Liver (tissue), 3 donors: ENCODE measurements at regions not wholly inside any gene's neighbourhood (a gene's known extent, or its start where the extent isn't known, plus 50 kb on each side); places are given as distances from the start of the nearest gene placed in this dataset.

Source experiments
- EGR1 ChIP-seq, 2 donors: IDR thresholded peaks; 2 replicates each; pipeline ENCODE4 v1.6.1; 2016 to 2018; ENCODE audit warnings: antibody characterized with exemption in 2 of 2, low read depth in 2 of 2
- FOXA1 ChIP-seq: IDR thresholded peaks from 2 replicates; pipeline ENCODE4 v1.6.1; 2016; ENCODE audit warnings: antibody characterized with exemption
- GABPA ChIP-seq, 2 donors: IDR thresholded peaks in 1 of 2; conservative IDR thresholded peaks in 1 of 2; 2 replicates each; pipeline ENCODE4 v1.6.1; 2016; ENCODE audit warnings: antibody characterized with exemption in 2 of 2, mild to moderate bottlenecking in 1 of 2, moderate library complexity in 1 of 2
- RAD21 ChIP-seq, 2 donors: IDR thresholded peaks; 2 replicates each; pipeline ENCODE4 v1.6.1; 2016; ENCODE audit warnings: antibody characterized with exemption in 2 of 2, mild to moderate bottlenecking in 2 of 2
- RXRA ChIP-seq, 2 donors: IDR thresholded peaks; 2 replicates each; pipeline ENCODE4 v1.6.1; 2017 to 2018; ENCODE audit warnings: antibody characterized with exemption in 2 of 2, mild to moderate bottlenecking in 1 of 2
- SP1 ChIP-seq: IDR thresholded peaks from 2 replicates; pipeline ENCODE4 v1.6.1; 2018; ENCODE audit warnings: antibody characterized with exemption, mild to moderate bottlenecking
- TAF1 ChIP-seq: conservative IDR thresholded peaks from 2 replicates; pipeline ENCODE4 v1.6.1; 2016; ENCODE audit warnings: antibody characterized with exemption, mild to moderate bottlenecking
- YY1 ChIP-seq: IDR thresholded peaks from 2 replicates; pipeline ENCODE4 v1.6.1; 2016; ENCODE audit warnings: antibody characterized with exemption, mild to moderate bottlenecking
- TF ChIP-seq, protein P1 (sequence below): fragments of 150-350 bp; IDR thresholded peaks from 2 replicates; pipeline ENCODE4 v1.5.1; 2017; ENCODE audit warnings: improper control_type of control experiment, low read depth, low read length; ENCODE audit not compliant: missing input control
- TF ChIP-seq, protein P2 (sequence below): IDR thresholded peaks from 2 replicates; pipeline ENCODE4 v1.6.1; 2016; ENCODE audit warnings: antibody characterized with exemption
- TF ChIP-seq, protein P3 (sequence below): IDR thresholded peaks from 2 replicates; pipeline ENCODE4 v1.6.1; 2016; ENCODE audit warnings: antibody characterized with exemption
- TF ChIP-seq, protein P4 (sequence below): IDR thresholded peaks from 2 replicates; pipeline ENCODE4 v1.6.1; 2016; ENCODE audit warnings: antibody characterized with exemption, mild to moderate bottlenecking
- donor health status: healthy.
- donor health status: healthy.

DNA sequence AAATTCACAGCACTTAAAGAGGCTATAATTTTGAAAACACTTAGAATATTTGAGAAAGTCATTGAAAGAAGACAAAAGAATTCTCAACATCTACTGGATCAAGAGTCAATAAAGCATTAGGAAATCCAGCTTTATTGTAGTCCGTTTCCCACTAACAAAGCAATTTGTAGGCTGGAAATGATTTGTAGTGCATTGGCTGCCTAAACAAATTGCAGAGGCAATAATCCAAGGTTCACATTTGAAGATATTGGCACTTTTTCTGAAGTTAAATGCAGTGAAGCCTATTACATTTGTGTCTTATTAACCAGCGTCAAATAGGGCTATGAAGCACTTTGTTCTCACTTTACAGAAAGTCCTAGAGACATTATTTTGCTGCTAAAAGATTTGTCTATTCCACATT, 848.1 kb upstream of the SLITRK1 start:
- TF ChIP-seq TAF1 = no peak
- TF ChIP-seq, protein P1, sequence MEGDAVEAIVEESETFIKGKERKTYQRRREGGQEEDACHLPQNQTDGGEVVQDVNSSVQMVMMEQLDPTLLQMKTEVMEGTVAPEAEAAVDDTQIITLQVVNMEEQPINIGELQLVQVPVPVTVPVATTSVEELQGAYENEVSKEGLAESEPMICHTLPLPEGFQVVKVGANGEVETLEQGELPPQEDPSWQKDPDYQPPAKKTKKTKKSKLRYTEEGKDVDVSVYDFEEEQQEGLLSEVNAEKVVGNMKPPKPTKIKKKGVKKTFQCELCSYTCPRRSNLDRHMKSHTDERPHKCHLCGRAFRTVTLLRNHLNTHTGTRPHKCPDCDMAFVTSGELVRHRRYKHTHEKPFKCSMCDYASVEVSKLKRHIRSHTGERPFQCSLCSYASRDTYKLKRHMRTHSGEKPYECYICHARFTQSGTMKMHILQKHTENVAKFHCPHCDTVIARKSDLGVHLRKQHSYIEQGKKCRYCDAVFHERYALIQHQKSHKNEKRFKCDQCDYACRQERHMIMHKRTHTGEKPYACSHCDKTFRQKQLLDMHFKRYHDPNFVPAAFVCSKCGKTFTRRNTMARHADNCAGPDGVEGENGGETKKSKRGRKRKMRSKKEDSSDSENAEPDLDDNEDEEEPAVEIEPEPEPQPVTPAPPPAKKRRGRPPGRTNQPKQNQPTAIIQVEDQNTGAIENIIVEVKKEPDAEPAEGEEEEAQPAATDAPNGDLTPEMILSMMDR = no peak
- TF ChIP-seq, protein P2, sequence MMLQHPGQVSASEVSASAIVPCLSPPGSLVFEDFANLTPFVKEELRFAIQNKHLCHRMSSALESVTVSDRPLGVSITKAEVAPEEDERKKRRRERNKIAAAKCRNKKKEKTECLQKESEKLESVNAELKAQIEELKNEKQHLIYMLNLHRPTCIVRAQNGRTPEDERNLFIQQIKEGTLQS = no peak
- TF ChIP-seq, protein P3, sequence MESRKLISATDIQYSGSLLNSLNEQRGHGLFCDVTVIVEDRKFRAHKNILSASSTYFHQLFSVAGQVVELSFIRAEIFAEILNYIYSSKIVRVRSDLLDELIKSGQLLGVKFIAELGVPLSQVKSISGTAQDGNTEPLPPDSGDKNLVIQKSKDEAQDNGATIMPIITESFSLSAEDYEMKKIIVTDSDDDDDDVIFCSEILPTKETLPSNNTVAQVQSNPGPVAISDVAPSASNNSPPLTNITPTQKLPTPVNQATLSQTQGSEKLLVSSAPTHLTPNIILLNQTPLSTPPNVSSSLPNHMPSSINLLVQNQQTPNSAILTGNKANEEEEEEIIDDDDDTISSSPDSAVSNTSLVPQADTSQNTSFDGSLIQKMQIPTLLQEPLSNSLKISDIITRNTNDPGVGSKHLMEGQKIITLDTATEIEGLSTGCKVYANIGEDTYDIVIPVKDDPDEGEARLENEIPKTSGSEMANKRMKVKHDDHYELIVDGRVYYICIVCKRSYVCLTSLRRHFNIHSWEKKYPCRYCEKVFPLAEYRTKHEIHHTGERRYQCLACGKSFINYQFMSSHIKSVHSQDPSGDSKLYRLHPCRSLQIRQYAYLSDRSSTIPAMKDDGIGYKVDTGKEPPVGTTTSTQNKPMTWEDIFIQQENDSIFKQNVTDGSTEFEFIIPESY = no peak
- no peak for TF ChIP-seq SP1
- TF ChIP-seq EGR1 (IDR thresholded peaks at IDR 0.05; ENCODE audit: low read depth in 2 of 2) = no peak
- TF ChIP-seq GABPA (IDR thresholded peaks at IDR 0.05 in 1 of 2, conservative IDR thresholded peaks at IDR 0.05 in 1 of 2) = no peak
- TF ChIP-seq RXRA (IDR thresholded peaks at IDR 0.05) = no peak
- no peak for TF ChIP-seq RAD21 (IDR thresholded peaks at IDR 0.05)
- TF ChIP-seq FOXA1 = no peak
- TF ChIP-seq, protein P4, sequence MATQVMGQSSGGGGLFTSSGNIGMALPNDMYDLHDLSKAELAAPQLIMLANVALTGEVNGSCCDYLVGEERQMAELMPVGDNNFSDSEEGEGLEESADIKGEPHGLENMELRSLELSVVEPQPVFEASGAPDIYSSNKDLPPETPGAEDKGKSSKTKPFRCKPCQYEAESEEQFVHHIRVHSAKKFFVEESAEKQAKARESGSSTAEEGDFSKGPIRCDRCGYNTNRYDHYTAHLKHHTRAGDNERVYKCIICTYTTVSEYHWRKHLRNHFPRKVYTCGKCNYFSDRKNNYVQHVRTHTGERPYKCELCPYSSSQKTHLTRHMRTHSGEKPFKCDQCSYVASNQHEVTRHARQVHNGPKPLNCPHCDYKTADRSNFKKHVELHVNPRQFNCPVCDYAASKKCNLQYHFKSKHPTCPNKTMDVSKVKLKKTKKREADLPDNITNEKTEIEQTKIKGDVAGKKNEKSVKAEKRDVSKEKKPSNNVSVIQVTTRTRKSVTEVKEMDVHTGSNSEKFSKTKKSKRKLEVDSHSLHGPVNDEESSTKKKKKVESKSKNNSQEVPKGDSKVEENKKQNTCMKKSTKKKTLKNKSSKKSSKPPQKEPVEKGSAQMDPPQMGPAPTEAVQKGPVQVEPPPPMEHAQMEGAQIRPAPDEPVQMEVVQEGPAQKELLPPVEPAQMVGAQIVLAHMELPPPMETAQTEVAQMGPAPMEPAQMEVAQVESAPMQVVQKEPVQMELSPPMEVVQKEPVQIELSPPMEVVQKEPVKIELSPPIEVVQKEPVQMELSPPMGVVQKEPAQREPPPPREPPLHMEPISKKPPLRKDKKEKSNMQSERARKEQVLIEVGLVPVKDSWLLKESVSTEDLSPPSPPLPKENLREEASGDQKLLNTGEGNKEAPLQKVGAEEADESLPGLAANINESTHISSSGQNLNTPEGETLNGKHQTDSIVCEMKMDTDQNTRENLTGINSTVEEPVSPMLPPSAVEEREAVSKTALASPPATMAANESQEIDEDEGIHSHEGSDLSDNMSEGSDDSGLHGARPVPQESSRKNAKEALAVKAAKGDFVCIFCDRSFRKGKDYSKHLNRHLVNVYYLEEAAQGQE = no peak
- no peak for TF ChIP-seq YY1
